ENCODE measurements at regions not wholly inside any gene's neighbourhood (a gene's known extent, or its start where the extent isn't known, plus 50 kb on each side); places are given as distances from the start of the nearest gene placed in this dataset.
"Not testable (repeated sequence)": the region's sequence is repeated elsewhere in the genome, so short reads cannot be mapped to it uniquely, and the experiment has no call there.

DNA sequence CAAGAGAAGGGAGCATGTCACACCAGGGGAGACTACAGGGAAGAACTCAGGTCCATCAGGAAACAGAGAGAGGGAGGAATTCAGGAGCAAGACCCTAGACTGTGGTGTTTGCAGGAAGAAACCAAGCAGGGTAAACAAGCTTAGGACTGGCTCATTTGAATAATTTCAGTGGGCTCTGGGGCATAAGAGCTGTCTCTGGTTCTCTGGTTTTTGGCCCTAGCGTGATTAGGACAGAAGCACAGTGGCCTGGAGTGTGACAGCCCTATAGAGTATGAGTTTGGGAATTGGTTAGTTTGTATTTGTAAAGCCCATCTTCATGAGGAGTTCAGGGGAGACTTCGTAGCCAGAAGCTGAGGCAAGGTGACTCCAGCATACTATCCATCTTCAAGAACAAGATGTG, 504.4 kb upstream of the TPTE start:
- H3K4me1 ChIP-seq; intact Hi-C loops (cut with DNase I; ENCODE audit: low total_unique reads); DNase-seq; H3K27ac ChIP-seq; H3K27me3 ChIP-seq; H3K4me3 ChIP-seq; H3K36me3 ChIP-seq: not testable (repeated sequence)
- H3K9me3 ChIP-seq = peaks cover 0 to 28% (median 15%) of the 10 kb centered on the region in 4 donors
- WGBS, 5 donors = 29 to 37% (median 35%) methylated on average over 2 of the region's 2 CpGs

DNA sequence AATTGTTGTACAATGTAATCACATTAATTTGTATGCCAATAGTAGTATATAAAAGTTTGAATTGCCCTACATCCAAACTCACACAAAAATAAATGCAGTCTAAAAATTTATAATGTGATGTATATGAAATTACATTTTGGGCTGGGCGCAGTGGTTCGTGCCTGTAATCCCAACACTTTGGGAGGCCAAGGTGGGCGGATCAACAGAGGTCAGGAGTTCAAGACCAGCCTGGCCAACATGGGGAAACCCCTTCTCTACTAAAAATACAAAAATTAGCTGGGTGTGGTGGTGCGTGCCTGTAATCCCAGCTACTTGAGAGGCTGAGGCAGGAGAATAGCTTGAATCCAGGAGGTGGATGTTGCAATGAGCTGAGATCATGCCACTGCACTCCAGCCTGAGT, 503.6 kb upstream of the TPTE start:
- H3K9me3 ChIP-seq = peaks cover 0 to 32% (median 19%) of the 10 kb centered on the region in 4 donors
- DNase-seq; H3K4me3 ChIP-seq; H3K27ac ChIP-seq; H3K27me3 ChIP-seq; intact Hi-C loops (cut with DNase I; ENCODE audit: low total_unique reads); H3K36me3 ChIP-seq; H3K4me1 ChIP-seq: not testable (repeated sequence)
- WGBS, 5 donors = 46 to 62% (median 51%) methylated on average over 4 of the region's 4 CpGs

DNA sequence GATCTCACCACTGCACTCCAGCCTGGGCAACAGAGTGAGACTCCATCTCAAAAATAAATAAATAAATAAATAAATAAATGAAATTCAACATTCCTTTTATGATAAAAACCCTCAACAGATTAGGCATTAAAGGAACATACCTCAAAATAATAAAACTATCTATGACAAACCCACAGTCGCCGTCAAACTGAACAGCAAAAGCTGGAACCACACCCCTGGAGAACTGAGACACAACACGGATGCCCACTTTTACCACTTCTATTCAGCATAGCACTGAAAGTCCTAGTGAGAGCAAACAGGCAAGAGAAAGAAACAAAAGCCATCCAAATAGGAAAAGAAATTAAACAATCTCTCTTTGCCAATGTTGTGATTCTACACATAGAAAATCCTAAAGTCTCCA, 499.9 kb upstream of the TPTE start:
- DNase-seq; H3K27ac ChIP-seq; intact Hi-C loops (cut with DNase I; ENCODE audit: low total_unique reads); H3K4me1 ChIP-seq; H3K4me3 ChIP-seq; H3K36me3 ChIP-seq; H3K27me3 ChIP-seq: not testable (repeated sequence)
- H3K9me3 ChIP-seq = peaks cover 0 to 46% (median 22%) of the 10 kb centered on the region in 4 donors
- 63 to 74% (median 68%) methylated on average over 3 of the region's 3 CpGs for WGBS, 5 donors

DNA sequence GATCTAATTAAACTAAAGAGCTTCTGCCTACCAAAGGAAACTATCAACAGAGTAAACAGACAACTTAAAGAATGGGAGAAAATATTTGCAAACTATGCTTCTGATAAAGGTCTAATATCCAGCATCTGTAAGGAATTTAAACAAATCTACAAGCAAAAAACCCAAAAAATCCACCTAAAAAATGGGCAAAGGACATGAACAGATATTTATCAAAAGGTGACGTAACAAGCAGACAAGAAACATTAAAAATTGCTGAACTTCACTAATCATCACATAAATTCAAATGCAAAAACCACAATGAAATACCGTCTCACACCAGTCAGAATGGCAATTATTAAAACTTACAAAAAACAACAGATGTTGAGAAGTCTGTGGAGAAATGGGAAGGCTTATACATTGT, 498.6 kb upstream of the TPTE start:
- H3K36me3 ChIP-seq; H3K4me1 ChIP-seq; H3K27ac ChIP-seq; intact Hi-C loops (cut with DNase I; ENCODE audit: low total_unique reads); H3K4me3 ChIP-seq; H3K27me3 ChIP-seq; DNase-seq: not testable (repeated sequence)
- 60 to 74% (median 63%) methylated on average over 2 of the region's 2 CpGs for WGBS, 5 donors
- H3K9me3 ChIP-seq = peaks cover 0 to 38% (median 20%) of the 10 kb centered on the region in 4 donors

Small RNAs in the stretch of these regions (small RNA-seq; reads per million reads assigned to genes)
- gene AC018692.3 (0 reads per million in 4 donors), gene RF00003 (0 to 0.10 (median 0) reads per million in 4 donors), gene RF00156 (0 reads per million in 4 donors), gene RN7SL52P (0 reads per million in 4 donors)

All from stomach (tissue), 8 donors.